DMS 273 (cell line): ENCODE measurements at regions not wholly inside any gene's neighbourhood (a gene's known extent, or its start where the extent isn't known, plus 50 kb on each side); places are given as distances from the start of the nearest gene placed in this dataset.
"Not testable (repeated sequence)": the region's sequence is repeated elsewhere in the genome, so short reads cannot be mapped to it uniquely, and the experiment has no call there.

Experiments
- DNase-seq: peaks from one replicate; lab custom pipeline; 2025; ENCODE audit not compliant: unreplicated experiment; lab: John Stamatoyannopoulos, UW

- no peak for DNase-seq
Measured at GRCh38 chr4:103318327-103318726, 120.2 kb upstream of the CENPE start.

GRCh38 chr4:103308248-103308561 lies 110.1 kb upstream of the CENPE start:
- no peak for DNase-seq

GRCh38 chr4:103307453-103308247 lies 109.5 kb upstream of the CENPE start:
- DNase-seq = no peak

GRCh38 chr4:103306870-103307375 lies 108.8 kb upstream of the CENPE start:
- no peak for DNase-seq

GRCh38 chr4:103305355-103305754 lies 107.2 kb upstream of the CENPE start:
- no peak for DNase-seq

- DNase-seq = no peak
Measured at GRCh38 chr4:103303011-103303410, 104.9 kb upstream of the CENPE start.

GRCh38 chr4:103292959-103293358 lies 94.8 kb upstream of the CENPE start:
- no peak for DNase-seq

GRCh38 chr4:103292373-103292772 lies 94.2 kb upstream of the CENPE start:
- DNase-seq = no peak

GRCh38 chr4:103289186-103289585 lies 91.0 kb upstream of the CENPE start:
- no peak for DNase-seq

GRCh38 chr4:103272174-103272573 lies 74.0 kb upstream of the CENPE start:
- no peak for DNase-seq

GRCh38 chr4:103268746-103269145 lies 70.6 kb upstream of the CENPE start:
- DNase-seq = no peak

- no peak for DNase-seq
Measured at GRCh38 chr4:103264905-103265304, 66.8 kb upstream of the CENPE start.

- not testable (repeated sequence) for DNase-seq
Measured at GRCh38 chr4:103256068-103256467, 57.9 kb upstream of the CENPE start.
